Testis (tissue), 2 donors: ENCODE measurements at regions not wholly inside any gene's neighbourhood (a gene's known extent, or its start where the extent isn't known, plus 50 kb on each side); places are given as distances from the start of the nearest gene placed in this dataset.

Source experiments
- DNase-seq: peaks from one replicate; pipeline ENCODE4 v3.0.0-alpha.2; 2019
- H3K27ac ChIP-seq, 2 donors: fragments of 200-600 bp; sonication (generic); one replicate each; pipeline ENCODE4 v1.5.1; 2019
- H3K27me3 ChIP-seq: fragments of 200-600 bp; sonication (generic); one replicate; pipeline ENCODE4 v1.5.1; 2019
- H3K36me3 ChIP-seq: fragments of 200-600 bp; sonication (generic); one replicate; pipeline ENCODE4 v1.5.1; 2017; ENCODE audit warnings: low read depth; ENCODE audit errors: missing control alignments
- H3K4me1 ChIP-seq: fragments of 200-600 bp; sonication (generic); one replicate; pipeline ENCODE4 v1.5.1; 2019
- H3K4me3 ChIP-seq, 2 donors: fragments of 200-600 bp; sonication (generic); one replicate each; pipeline ENCODE4 v1.5.1; 2017 to 2019
- H3K9me3 ChIP-seq: fragments of 200-600 bp; sonication (generic); one replicate; pipeline ENCODE4 v1.5.1; 2017
- CTCF ChIP-seq, 3 experiments: fragments of 450-650 bp in 2 of 3; fragments of 200-600 bp in 1 of 3; sonication (generic) in 1 of 3; IDR thresholded peaks; one replicate each; pipeline ENCODE4 v1.5.1; 2016 to 2019; ENCODE audit warnings: antibody characterized with exemption in 3 of 3, mild to moderate bottlenecking in 2 of 3, moderate library complexity in 1 of 3
- POLR2A ChIP-seq: fragments of 450-650 bp; IDR thresholded peaks from one replicate; pipeline ENCODE4 v1.6.1; 2017; ENCODE audit warnings: antibody characterized with exemption, mild to moderate bottlenecking, moderate library complexity
- WGBS, 2 donors: methylation state at CpG; one replicate each; pipeline ENCODE4 v1.1.5; 2018; 5-methylcytosine and 5-hydroxymethylcytosine counted together
- intact Hi-C: fragments of 100-400 bp; cut with DNase I; formaldehyde crosslinking; loops from one replicate; pipeline ENCODE4 v1.15.1; 2023; ENCODE audit warnings: low total_unique reads

DNA sequence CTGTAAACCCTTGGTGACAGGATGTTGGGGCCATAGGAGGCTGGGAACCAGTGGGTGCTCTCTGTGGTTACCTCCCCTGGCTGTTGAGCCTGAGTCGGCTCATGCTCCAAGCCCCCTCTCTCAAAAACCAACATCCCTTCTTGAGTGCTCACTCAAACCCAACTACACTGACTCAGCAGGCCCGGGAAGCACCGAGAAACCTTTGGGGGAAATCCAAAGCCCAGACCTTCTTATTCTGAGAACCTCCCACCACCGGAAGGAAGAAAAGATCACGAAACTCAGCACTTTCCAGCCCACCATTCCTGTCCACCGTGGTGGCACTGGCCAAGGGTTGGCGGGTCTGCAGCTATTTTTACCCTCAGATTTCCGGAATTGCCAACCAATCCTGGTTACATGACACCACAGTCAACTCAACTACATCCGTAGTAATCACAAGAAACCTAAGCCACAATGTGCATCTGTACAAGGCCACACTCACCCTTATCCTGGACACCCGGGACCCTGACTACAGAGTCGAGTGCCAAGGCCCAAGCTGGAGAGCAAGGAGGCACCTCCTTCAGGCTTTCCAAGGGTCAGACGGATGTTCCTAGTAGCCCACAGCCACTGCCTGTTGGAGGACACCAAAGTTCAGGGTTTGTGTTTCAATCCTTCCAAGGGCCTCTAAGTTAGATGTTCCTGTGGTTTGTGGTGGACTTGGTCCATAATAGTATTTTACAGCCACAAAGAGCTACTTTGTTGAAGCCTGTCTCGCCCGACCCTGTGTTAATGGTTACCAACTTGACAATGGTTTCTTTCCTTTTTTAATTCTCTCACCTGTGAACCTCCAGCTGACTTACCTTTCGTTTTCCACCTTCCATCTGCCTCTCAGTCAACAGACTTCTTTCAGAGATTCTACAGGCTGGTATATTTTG lies 317.0 kb downstream of the CDC5L start:
- Histone ChIP-seq H3K27ac (no peak overlapping the region), H3K4me1 (no peaks in the 10 kb centered on the region), H3K4me3 (no peak overlapping the region), H3K9me3 (no peaks in the 10 kb centered on the region), H3K27me3 (no peaks in the 10 kb centered on the region), H3K36me3 (no peaks in the 10 kb centered on the region)
- WGBS, 2 donors, result 94 to 95% methylated on average over 13 to 15 of the region's 15 CpGs
- intact Hi-C loops, result no loop called here
- TF ChIP-seq CTCF (IDR thresholded peaks at IDR 0.05) (no peak), POLR2A (no peak)
- no peak for DNase-seq

GRCh38 chr6:44705596-44705995 lies 318.1 kb downstream of the CDC5L start:
- H3K9me3 ChIP-seq, result no peaks in the 10 kb centered on the region
- no peaks in the 10 kb centered on the region for H3K36me3 ChIP-seq
- no peak for DNase-seq
- H3K27ac ChIP-seq, result no peak overlapping the region
- TF ChIP-seq CTCF (IDR thresholded peaks at IDR 0.05), result no peak
- TF ChIP-seq POLR2A, result no peak
- intact Hi-C loops, result no loop called here
- no peaks in the 10 kb centered on the region for H3K4me1 ChIP-seq
- 95 to 97% methylated on average over 4 of the region's 4 CpGs for WGBS, 2 donors
- H3K4me3 ChIP-seq, result no peak overlapping the region
- no peaks in the 10 kb centered on the region for H3K27me3 ChIP-seq

GRCh38 chr6:44706011-44706410 lies 318.5 kb downstream of the CDC5L start:
- no peak for DNase-seq
- Histone ChIP-seq H3K27me3 (no peaks in the 10 kb centered on the region), H3K4me3 (no peak overlapping the region), H3K9me3 (no peaks in the 10 kb centered on the region), H3K4me1 (no peaks in the 10 kb centered on the region), H3K36me3 (no peaks in the 10 kb centered on the region), H3K27ac (no peak overlapping the region)
- TF ChIP-seq POLR2A (no peak), CTCF (IDR thresholded peaks at IDR 0.05) (no peak)
- 63 to 67% methylated on average over 5 of the region's 5 CpGs for WGBS, 2 donors
- intact Hi-C loops, result no loop called here

DNA sequence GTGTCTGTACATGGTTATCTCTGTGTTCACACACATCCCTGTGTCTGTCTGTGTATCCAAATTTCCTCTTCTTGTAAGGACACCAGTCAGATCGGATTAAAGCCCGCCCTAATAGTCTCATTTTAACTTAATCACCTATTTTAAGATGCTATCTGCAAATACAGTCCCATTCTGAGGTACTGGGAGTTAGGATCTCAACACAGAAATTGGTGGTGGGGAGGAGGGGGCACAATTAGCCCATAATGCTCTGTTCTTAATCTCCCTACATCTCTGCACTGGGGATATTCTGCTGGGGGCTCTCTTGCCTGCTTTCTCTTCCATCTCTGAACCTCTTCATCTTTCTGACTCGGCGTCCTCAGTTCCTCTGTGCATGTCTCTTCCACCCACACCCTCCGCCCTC lies 320.7 kb downstream of the CDC5L start:
- Histone ChIP-seq H3K27ac (no peak overlapping the region), H3K4me1 (no peaks in the 10 kb centered on the region), H3K27me3 (no peaks in the 10 kb centered on the region), H3K9me3 (no peaks in the 10 kb centered on the region), H3K4me3 (no peak overlapping the region), H3K36me3 (no peaks in the 10 kb centered on the region)
- TF ChIP-seq POLR2A, result no peak
- no peak for TF ChIP-seq CTCF (IDR thresholded peaks at IDR 0.05)
- intact Hi-C loops, result no loop called here
- 88 to 95% methylated on average over 5 of the region's 5 CpGs for WGBS, 2 donors
- DNase-seq, result no peak
